ENCODE measurements at regions not wholly inside any gene's neighbourhood (a gene's known extent, or its start where the extent isn't known, plus 50 kb on each side); places are given as distances from the start of the nearest gene placed in this dataset.

GRCh38 chr12:77354766-77355362, 289.5 kb upstream of the E2F7 start:
- TF ChIP-seq CTCF (IDR thresholded peaks at IDR 0.05; ENCODE audit: insufficient read depth, low read depth, low read length) (no peak), EZH2 (IDR thresholded peaks at IDR 0.05; ENCODE audit: insufficient read depth, low read length) (no peak)

Measured in astrocyte (in vitro differentiated cells and primary cell).